ENCODE measurements at regions not wholly inside any gene's neighbourhood (a gene's known extent, or its start where the extent isn't known, plus 50 kb on each side); places are given as distances from the start of the nearest gene placed in this dataset.

GRCh38 chr2:137824501-137824900 lies 139.8 kb upstream of the HNMT start:
- DNase-seq (ENCODE audit: low spot score): no peak

- DNase-seq (ENCODE audit: low spot score): no peak
Measured at GRCh38 chr2:137826373-137827372, 137.6 kb upstream of the HNMT start.

GRCh38 chr2:137828624-137829023 lies 135.6 kb upstream of the HNMT start:
- DNase-seq (ENCODE audit: low spot score): no peak

DNA sequence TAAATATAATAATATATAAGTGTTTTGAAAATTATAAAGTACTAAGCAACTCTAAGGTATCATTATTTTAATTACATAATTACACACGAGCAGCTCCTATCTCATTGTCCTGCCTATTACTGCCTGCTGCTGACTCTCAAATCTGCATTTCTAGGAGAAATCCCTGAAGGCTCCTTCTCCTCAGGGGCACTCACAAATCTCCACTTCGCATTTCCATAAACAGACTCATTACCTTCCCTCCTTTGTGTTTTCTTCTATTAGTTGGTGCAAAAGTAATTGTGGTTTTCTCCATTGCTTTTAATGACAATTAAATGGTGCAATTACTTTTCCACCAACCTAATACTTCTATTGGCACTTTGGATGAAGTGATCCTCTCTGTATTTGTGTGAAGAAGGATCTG lies 135.0 kb upstream of the HNMT start:
- no peak for DNase-seq (ENCODE audit: low spot score)

DNA sequence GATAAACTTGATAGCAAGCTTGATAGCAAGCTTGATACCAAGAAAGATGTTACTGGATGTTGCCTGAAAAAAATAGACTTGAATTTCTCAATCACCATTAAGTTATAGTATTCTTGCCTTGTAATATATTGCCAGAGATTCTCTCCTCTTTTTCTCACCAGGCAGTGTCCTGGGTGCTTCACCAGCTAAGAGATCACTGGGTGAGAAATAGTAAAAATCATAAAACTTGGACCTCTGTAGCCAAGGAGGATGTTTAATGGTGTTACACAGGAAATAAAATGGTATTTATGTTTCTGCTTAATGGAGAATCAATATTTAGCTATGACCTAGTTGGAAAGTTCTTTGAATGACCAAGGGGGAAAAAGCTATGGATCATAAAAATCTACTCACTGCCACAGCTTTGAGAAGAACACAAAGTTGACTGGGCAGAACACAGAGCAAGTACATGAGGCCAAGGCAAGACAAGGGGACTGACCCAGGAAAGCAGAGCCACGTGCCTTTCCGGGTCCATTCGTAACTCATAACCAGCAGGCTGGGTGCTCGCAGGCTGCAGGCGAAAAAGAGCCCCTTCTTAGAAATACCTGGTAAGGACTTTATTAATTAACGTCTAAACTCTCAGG lies 129.4 kb upstream of the HNMT start:
- DNase-seq (ENCODE audit: low spot score): no peak

DNA sequence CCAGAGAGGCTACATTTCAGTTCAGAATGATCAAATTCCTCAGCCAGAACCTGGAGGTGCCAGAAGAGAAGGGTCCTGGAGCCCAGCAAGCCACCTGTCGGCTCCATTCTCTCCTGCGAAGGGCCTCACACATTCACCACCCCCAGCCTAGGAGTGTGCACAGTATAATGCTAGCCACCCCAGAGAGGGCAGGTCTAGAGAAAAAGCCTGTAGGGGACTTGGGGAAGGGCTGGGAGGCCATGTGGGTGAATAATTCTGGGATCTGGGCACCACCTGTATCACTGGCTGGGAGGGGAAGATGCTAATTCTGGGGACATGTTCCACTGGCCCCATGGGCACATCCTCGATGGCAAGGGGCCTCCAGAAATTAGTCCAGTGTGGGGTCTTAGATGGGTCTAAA lies 127.6 kb upstream of the HNMT start:
- DNase-seq (ENCODE audit: low spot score): no peak

DNA sequence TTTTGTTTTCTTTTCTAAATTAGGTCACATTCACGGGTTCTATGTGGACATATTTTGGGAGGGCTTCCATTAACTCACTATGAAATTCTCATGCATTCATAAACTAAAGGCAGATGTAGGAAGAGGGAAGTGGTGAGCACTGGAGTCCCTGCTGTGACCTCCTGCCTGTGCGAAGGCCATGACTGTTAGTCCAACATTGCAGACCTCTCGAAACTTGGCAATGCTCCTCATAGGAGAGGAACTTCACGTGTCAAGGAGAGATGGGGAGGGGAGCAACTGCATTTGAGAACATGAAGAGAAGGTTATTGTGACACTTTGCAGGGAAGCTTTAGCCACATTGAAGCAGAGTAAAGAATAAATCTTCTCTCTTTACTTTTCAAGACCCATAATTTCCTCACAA lies 126.4 kb upstream of the HNMT start:
- DNase-seq (ENCODE audit: low spot score): no peak

GRCh38 chr2:137838255-137839092 lies 125.8 kb upstream of the HNMT start:
- peak; percentile 70 for DNase-seq (ENCODE audit: low spot score)

- no peak for DNase-seq (ENCODE audit: low spot score)
Measured at GRCh38 chr2:137842430-137842829, 121.8 kb upstream of the HNMT start.

DNA sequence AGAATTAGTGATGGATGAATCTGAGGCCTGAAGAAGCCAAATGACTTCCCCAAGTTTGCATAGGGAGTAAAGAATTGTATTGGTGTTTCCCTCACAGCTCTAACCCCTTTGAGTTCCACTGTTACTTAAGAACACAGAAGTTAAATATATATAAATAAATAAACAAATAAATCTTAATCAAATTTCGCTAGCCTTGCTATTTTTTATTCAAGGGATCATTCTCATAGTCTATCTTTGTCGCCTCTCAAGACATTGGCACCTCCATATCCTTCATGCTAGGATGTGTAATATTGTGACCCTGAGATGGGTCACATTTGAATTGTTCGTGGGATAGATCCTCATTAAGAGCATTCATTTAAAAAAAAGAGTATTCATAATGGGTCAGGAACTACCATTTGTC lies 121.3 kb upstream of the HNMT start:
- DNase-seq (ENCODE audit: low spot score): no peak

- DNase-seq (ENCODE audit: low spot score): no peak
Measured at GRCh38 chr2:137845422-137845821, 118.9 kb upstream of the HNMT start.

DNA sequence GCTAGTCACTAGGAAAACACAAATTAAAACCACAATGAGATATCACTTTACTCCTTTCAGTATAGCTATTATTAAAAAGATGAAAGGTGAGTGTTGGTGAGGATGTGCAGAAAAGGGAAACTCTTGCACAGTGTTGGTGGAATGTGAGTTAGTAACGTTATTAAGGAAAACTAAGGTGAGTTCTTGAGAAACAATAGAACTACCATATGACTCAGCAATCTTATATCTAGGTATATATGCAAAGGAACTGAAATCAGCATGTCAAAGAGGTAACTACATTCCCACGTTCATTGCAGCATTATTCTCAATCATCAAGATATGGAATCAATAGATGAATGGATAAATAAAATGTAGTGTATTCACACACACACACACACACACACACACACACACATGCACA lies 117.3 kb upstream of the HNMT start:
- DNase-seq (ENCODE audit: low spot score): no peak

DNA sequence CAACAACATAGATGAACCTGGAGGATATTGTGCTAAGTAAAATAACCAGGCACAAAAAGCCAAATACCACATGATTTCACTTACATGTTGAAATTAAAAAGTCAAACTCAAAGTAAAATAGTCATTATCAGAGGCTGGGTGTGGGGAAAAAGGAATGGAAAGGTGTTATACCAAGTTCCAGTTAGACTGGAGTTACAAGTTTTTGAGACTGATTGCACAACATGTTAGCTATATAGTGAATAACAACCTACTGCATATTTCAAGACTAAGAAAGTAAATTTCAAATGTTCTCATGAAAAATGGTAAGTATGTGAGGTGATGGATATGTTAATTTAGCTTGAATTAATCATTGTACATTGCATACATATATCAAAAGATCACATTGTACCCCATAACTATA lies 116.8 kb upstream of the HNMT start:
- no peak for DNase-seq (ENCODE audit: low spot score)

- DNase-seq (ENCODE audit: low spot score): no peak
Measured at GRCh38 chr2:137857881-137858280, 106.4 kb upstream of the HNMT start.

DNA sequence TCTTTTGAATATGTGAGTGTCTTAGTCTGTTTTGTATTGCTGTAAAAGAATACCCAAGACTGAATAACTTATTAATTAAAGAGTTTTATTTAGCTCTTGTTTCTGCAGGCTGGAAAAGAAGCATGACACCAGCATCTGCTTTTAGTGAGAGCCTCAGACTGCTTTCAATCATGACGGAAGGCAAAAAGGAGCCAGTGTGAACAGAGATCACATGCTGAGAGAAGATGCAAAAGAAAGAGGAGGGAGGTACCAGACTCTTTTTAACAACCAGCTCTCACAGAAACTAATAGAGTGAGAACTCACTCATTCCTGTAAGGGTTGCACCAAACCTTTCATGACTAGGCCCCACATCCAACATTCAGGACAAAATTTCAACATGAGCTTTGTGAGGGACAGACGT lies 101.6 kb upstream of the HNMT start:
- DNase-seq (ENCODE audit: low spot score): no peak

GRCh38 chr2:137865954-137866540 lies 98.2 kb upstream of the HNMT start:
- peak; percentile 37 for DNase-seq (ENCODE audit: low spot score)

- DNase-seq (ENCODE audit: low spot score): no peak
Measured at GRCh38 chr2:137870682-137871081, 93.6 kb upstream of the HNMT start.

GRCh38 chr2:137872577-137872976 lies 91.7 kb upstream of the HNMT start:
- DNase-seq (ENCODE audit: low spot score): no peak

- no peak for DNase-seq (ENCODE audit: low spot score)
Measured at GRCh38 chr2:137873536-137874244, 90.6 kb upstream of the HNMT start.

GRCh38 chr2:137879121-137879520 lies 85.2 kb upstream of the HNMT start:
- DNase-seq (ENCODE audit: low spot score): no peak

DNA sequence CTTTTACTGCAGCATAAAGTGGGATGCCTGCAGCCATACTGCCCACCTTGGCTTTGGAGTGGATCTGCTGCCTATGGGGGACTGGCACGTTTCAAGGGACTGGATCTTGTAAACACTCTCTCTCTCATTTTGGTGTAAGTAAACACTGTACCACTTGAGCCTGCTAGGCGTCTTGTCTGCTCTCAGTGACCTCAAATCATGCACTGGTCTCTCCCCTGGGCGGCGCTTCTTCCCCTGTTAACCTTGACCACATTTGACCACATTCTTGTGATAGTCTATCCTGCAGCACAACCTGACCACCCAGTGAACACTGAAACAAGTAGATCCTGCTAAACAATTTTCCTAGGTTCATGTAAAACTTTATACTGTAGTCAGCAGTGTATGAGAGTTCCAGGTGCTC lies 82.6 kb upstream of the HNMT start:
- DNase-seq (ENCODE audit: low spot score): no peak
